SK-N-SH (cell line): ENCODE measurements at regions not wholly inside any gene's neighbourhood (a gene's known extent, or its start where the extent isn't known, plus 50 kb on each side); places are given as distances from the start of the nearest gene placed in this dataset.

Experiments used
- CTCF ChIA-PET: fragments of 300-600, 350-600 bp; formaldehyde crosslinking; extraction: SDS; loops from one replicate; lab custom pipeline; 2021; lab: Yijun Ruan, JAX
- POLR2A ChIA-PET: fragments of 350-600 bp; sonication (Branson Sonifier 250); formaldehyde crosslinking; extraction: SDS; loops from one replicate; lab custom pipeline; 2020; ENCODE audit warnings: antibody characterized with exemption, inconsistent platforms; lab: Yijun Ruan, JAX
- DNase-seq: peaks from one replicate; pipeline ENCODE4 v3.0.0; 2012
- H2AFZ ChIP-seq: fragments of 200-600 bp; sonication (generic); 2 replicates; pipeline ENCODE4 v1.8.1; 2016; ENCODE audit warnings: antibody characterized with exemption, mild to moderate bottlenecking, low read depth
- H3F3A ChIP-seq: fragments of 200-600 bp; sonication (generic); replicated peaks from 2 replicates; pipeline ENCODE3; 2016; ENCODE audit warnings: antibody characterized with exemption, mild to moderate bottlenecking; ENCODE audit not compliant: insufficient read depth
- H3K27ac ChIP-seq, 2 experiments: fragments of 200-500 bp in 1 of 2; fragments of 200-600 bp in 1 of 2; sonication (Bioruptor generic) in 1 of 2; sonication (generic), shearing (Covaris generic) in 1 of 2; 2 replicates each; pipeline versions ENCODE4 v1.5.1 to v1.6.1; 2014 to 2016; ENCODE audit warnings: low read depth in 2 of 2, inconsistent platforms in 1 of 2, low read length in 1 of 2, mild to moderate bottlenecking in 1 of 2, mixed read lengths in 1 of 2
- H3K27me3 ChIP-seq: fragments of 200-600 bp; sonication (generic), shearing (Covaris generic); 2 replicates; pipeline ENCODE4 v1.6.1; 2016; ENCODE audit warnings: mixed run types; ENCODE audit not compliant: insufficient read depth
- H3K36me3 ChIP-seq, 2 experiments: fragments of 200-500 bp in 1 of 2; fragments of 200-600 bp in 1 of 2; sonication (Bioruptor generic) in 1 of 2; sonication (generic) in 1 of 2; replicated peaks in 1 of 2; 2 replicates each; pipeline versions ENCODE3 to v1.5.1; 2014 to 2016; ENCODE audit warnings: low read length in 1 of 2, mild to moderate bottlenecking in 1 of 2; ENCODE audit not compliant: insufficient read depth in 2 of 2, control insufficient read depth in 1 of 2
- H3K4me1 ChIP-seq, 2 experiments: fragments of 200-500 bp in 1 of 2; fragments of 200-600 bp in 1 of 2; sonication (Bioruptor generic) in 1 of 2; sonication (generic), shearing (Covaris generic) in 1 of 2; 2 replicates each; pipeline versions ENCODE4 v1.5.1 to v1.6.1; 2014 to 2016; ENCODE audit warnings: low read depth in 1 of 2, low read length in 1 of 2, mixed run types in 1 of 2; ENCODE audit not compliant: insufficient read depth in 2 of 2, control insufficient read depth in 1 of 2
- H3K4me2 ChIP-seq: fragments of 200-600 bp; sonication (generic), shearing (Covaris generic); 2 replicates; pipeline ENCODE4 v1.6.1; 2017; ENCODE audit warnings: mixed run types
- H3K4me3 ChIP-seq, 2 experiments: fragments of 200-500 bp in 1 of 2; fragments of 200-600 bp in 1 of 2; sonication (Bioruptor generic) in 1 of 2; sonication (generic), shearing (Covaris generic) in 1 of 2; 2 replicates each; pipeline versions ENCODE4 v1.5.1 to v1.8.1; 2014 to 2016; ENCODE audit warnings: low read depth in 2 of 2, inconsistent platforms in 1 of 2, low read length in 1 of 2, mild to moderate bottlenecking in 1 of 2, mixed read lengths in 1 of 2, moderate library complexity in 1 of 2
- H3K79me2 ChIP-seq: fragments of 200-600 bp; sonication (generic); 2 replicates; pipeline ENCODE4 v1.8.1; 2017; ENCODE audit warnings: mild to moderate bottlenecking; ENCODE audit not compliant: insufficient read depth
- H3K9ac ChIP-seq: fragments of 200-600 bp; sonication (generic); 2 replicates; pipeline ENCODE4 v1.6.1; 2017; ENCODE audit warnings: mixed run types
- H3K9me2 ChIP-seq: fragments of 200-600 bp; sonication (generic); 2 replicates; pipeline ENCODE4 v1.6.1; 2017; ENCODE audit warnings: mixed run types
- H3K9me3 ChIP-seq: fragments of 200-600 bp; sonication (generic); 2 replicates; pipeline ENCODE4 v1.6.1; 2017; ENCODE audit warnings: mixed run types, mild to moderate bottlenecking, moderate library complexity
- H4K20me1 ChIP-seq: fragments of 200-600 bp; sonication (generic); 2 replicates; pipeline ENCODE4 v1.6.1; 2017; ENCODE audit warnings: mild to moderate bottlenecking, mixed run types; ENCODE audit not compliant: insufficient read depth
- CTCF ChIP-seq: fragments of 200-600 bp; sonication (generic); IDR thresholded peaks from 2 replicates; pipeline ENCODE4 v1.6.1; 2017; ENCODE audit warnings: antibody characterized with exemption, mild to moderate bottlenecking, moderate library complexity
- FOXM1 ChIP-seq: IDR thresholded peaks from 2 replicates; pipeline ENCODE4 v1.4.0; 2012; ENCODE audit warnings: low read depth, mild to moderate bottlenecking
- IRF3 ChIP-seq: fragments of 150-350 bp; IDR thresholded peaks from 2 replicates; pipeline ENCODE4 v1.6.1; 2016; ENCODE audit warnings: mild to moderate bottlenecking, low read depth, low read length
- MAX ChIP-seq: IDR thresholded peaks from 2 replicates; pipeline ENCODE4 v1.4.0; 2012; ENCODE audit warnings: low read depth
- MEF2A ChIP-seq: IDR thresholded peaks from 2 replicates; pipeline ENCODE4 v1.4.0; 2012; ENCODE audit warnings: low read depth, borderline replicate concordance
- MXI1 ChIP-seq: IDR thresholded peaks from 2 replicates; pipeline ENCODE4 v1.6.1; 2012; ENCODE audit warnings: mild to moderate bottlenecking, low read depth, low read length, improper control_type of control experiment
- PBX3 ChIP-seq: IDR thresholded peaks from 2 replicates; pipeline ENCODE4; 2012
- RXRA ChIP-seq: IDR thresholded peaks from 2 replicates; pipeline ENCODE4 v1.4.0; 2012; ENCODE audit warnings: low read depth, mild to moderate bottlenecking, borderline replicate concordance
- TAF1 ChIP-seq: IDR thresholded peaks from 2 replicates; pipeline ENCODE4 v1.6.1; 2012; ENCODE audit warnings: low read depth, mild to moderate bottlenecking, low read length, moderate library complexity, borderline replicate concordance
- TEAD4 ChIP-seq: IDR thresholded peaks from 2 replicates; pipeline ENCODE4 v1.4.0; 2012; ENCODE audit warnings: mild to moderate bottlenecking, borderline replicate concordance; ENCODE audit not compliant: insufficient read depth
- USF1 ChIP-seq: IDR thresholded peaks from 2 replicates; pipeline ENCODE4 v1.4.0; 2012; ENCODE audit warnings: low read depth, borderline replicate concordance
- ZBTB33 ChIP-seq: IDR thresholded peaks from 2 replicates; pipeline ENCODE4 v1.4.0; 2012; ENCODE audit warnings: low read depth, borderline replicate concordance

GRCh38 chr10:109341986-109342385 is 581.3 kb downstream of the XPNPEP1 start:
- Histone ChIP-seq H3K9ac (no peak overlapping the region), H3K9me3 (no peaks in the 10 kb centered on the region), H3K4me1 (no peaks in the 10 kb centered on the region), H4K20me1 (no peaks in the 10 kb centered on the region), H3K36me3 (no peaks in the 10 kb centered on the region), H3K9me2 (no peaks in the 10 kb centered on the region), H3K4me3 (no peak overlapping the region), H3K27ac (no peak overlapping the region), H3K4me2 (no peak overlapping the region), H3K27me3 (no peaks in the 10 kb centered on the region), H2AFZ (no peak overlapping the region), H3F3A (no peaks in the 10 kb centered on the region), H3K79me2 (no peaks in the 10 kb centered on the region)
- no peak for DNase-seq
- ChIA-PET CTCF (no interaction called here), POLR2A (no interaction called here)
- TF ChIP-seq PBX3 (no peak), IRF3 (no peak), FOXM1 (no peak), CTCF (no peak), ZBTB33 (no peak), MXI1 (no peak), TAF1 (no peak), RXRA (no peak), MAX (no peak), MEF2A (no peak), USF1 (no peak), TEAD4 (no peak)
